K562 (cell line): ENCODE measurements at regions not wholly inside any gene's neighbourhood (a gene's known extent, or its start where the extent isn't known, plus 50 kb on each side); places are given as distances from the start of the nearest gene placed in this dataset.

Experiments
- ATAC-seq: fragments of 200-7000 bp; cut with Tn5 transposase; 3 replicates; pipeline ENCODE4 v1.9.1; 2020; ENCODE audit warnings: moderate library complexity
- BruUV-seq: library from RNA; stranded (reverse); fragments of 400-500 nt; replicated peaks from 2 replicates; lab custom pipeline; 2021; lab: Mats Ljungman, UMichigan
- CTCF ChIA-PET: fragments of 300-600 bp; formaldehyde crosslinking; extraction: SDS; loops from one replicate; lab custom pipeline; 2021; ENCODE audit warnings: low intra/inter-chr PET ratio; lab: Yijun Ruan, JAX
- POLR2A ChIA-PET: fragments of 300-600, 350-650 bp; sonication (Branson Sonifier 250); formaldehyde crosslinking; extraction: SDS; loops from one replicate; lab custom pipeline; 2021; ENCODE audit warnings: antibody characterized with exemption, inconsistent platforms; lab: Yijun Ruan, JAX
- DNase-seq, 4 experiments: peaks; one replicate each; pipeline versions ENCODE4 v3.0.0 to v3.0.0-alpha.2; 2011 to 2018; ENCODE audit warnings: low spot score in 3 of 4, mixed read lengths in 3 of 4; ENCODE audit errors: extremely low read depth in 1 of 4
- FAIRE-seq: peaks from 2 replicates; lab custom pipeline; 2011; peaks lifted over from hg19 to GRCh38; lab: Jason Lieb, UNC
- H2AFZ ChIP-seq: 2 replicates; pipeline ENCODE4 v1.6.0; 2011; ENCODE audit warnings: low read depth, low read length, control low read depth, inconsistent platforms
- H3K27ac ChIP-seq: fragments of 200-600 bp; 3 replicates; pipeline ENCODE4 v1.8.0; 2011; ENCODE audit warnings: low read depth, mild to moderate bottlenecking, control low read depth, inconsistent platforms, low read length, moderate library complexity, mixed read lengths; ENCODE audit errors: extremely low read depth
- H3K27me3 ChIP-seq, 2 experiments: fragments of 300-600 bp in 1 of 2; 2 replicates in 1 of 2; 3 replicates in 1 of 2; pipeline versions ENCODE4 v1.6.0 to v1.8.0; 2011; ENCODE audit warnings: inconsistent platforms in 2 of 2, low read length in 2 of 2, mild to moderate bottlenecking in 1 of 2, mixed read lengths in 1 of 2, moderate library complexity in 1 of 2; ENCODE audit not compliant: control insufficient read depth in 2 of 2, insufficient read depth in 2 of 2
- H3K36me3 ChIP-seq: fragments of 300-600 bp; 3 replicates; pipeline ENCODE4 v1.8.0; 2011; ENCODE audit warnings: mild to moderate bottlenecking, low read length, inconsistent platforms; ENCODE audit not compliant: control insufficient read depth, insufficient read depth
- H3K4me1 ChIP-seq, 2 experiments: fragments of 200-600 bp in 1 of 2; replicated peaks in 1 of 2; 2 replicates in 1 of 2; 3 replicates in 1 of 2; pipeline versions ENCODE4 v1.5.1 to v1.8.0; 2011; ENCODE audit warnings: inconsistent platforms in 2 of 2, low read length in 2 of 2, mild to moderate bottlenecking in 1 of 2, mixed read lengths in 1 of 2, moderate library complexity in 1 of 2; ENCODE audit not compliant: control insufficient read depth in 2 of 2, insufficient read depth in 2 of 2
- H3K4me2 ChIP-seq: 2 replicates; pipeline ENCODE4 v1.6.1; 2011; ENCODE audit warnings: low read length, control low read depth, inconsistent platforms, mixed read lengths; ENCODE audit not compliant: insufficient read depth
- H3K4me3 ChIP-seq: fragments of 200-600 bp; sonication (generic), shearing (Covaris generic); 2 replicates; pipeline ENCODE4 v1.5.1; 2016; ENCODE audit warnings: control low read depth, inconsistent platforms
- H3K79me2 ChIP-seq: fragments of 200-600 bp; 3 replicates; pipeline ENCODE4 v1.8.0; 2011; ENCODE audit warnings: low read length, inconsistent platforms; ENCODE audit not compliant: control insufficient read depth, insufficient read depth
- H3K9ac ChIP-seq, 2 experiments: 2 replicates each; pipeline versions ENCODE4 v1.6.0 to v1.6.1; 2011; ENCODE audit warnings: low read depth in 2 of 2, low read length in 2 of 2, control low read depth in 1 of 2, inconsistent platforms in 1 of 2, mild to moderate bottlenecking in 1 of 2, mixed read lengths in 1 of 2; ENCODE audit not compliant: insufficient read depth in 1 of 2
- H3K9me1 ChIP-seq: one replicate; pipeline ENCODE4 v1.6.0; 2011; ENCODE audit warnings: inconsistent platforms, mild to moderate bottlenecking, low read length, moderate library complexity; ENCODE audit not compliant: control insufficient read depth, insufficient read depth
- H3K9me3 ChIP-seq: replicated peaks from 2 replicates; pipeline ENCODE4 v1.5.1; 2011; ENCODE audit warnings: low read depth, low read length, inconsistent platforms; ENCODE audit not compliant: control insufficient read depth, insufficient read depth
- H4K20me1 ChIP-seq: replicated peaks from 2 replicates; pipeline ENCODE4 v1.6.1; 2011; ENCODE audit warnings: low read length, inconsistent platforms, mixed read lengths; ENCODE audit not compliant: control insufficient read depth, insufficient read depth
- ATF1 ChIP-seq, 2 experiments: fragments of 450-650 bp in 1 of 2; IDR thresholded peaks; 2 replicates each; pipeline ENCODE4 v1.6.1; 2016; ENCODE audit warnings: missing compliant biosample characterization in 1 of 2, missing genetic modification characterization in 1 of 2
- CHCHD3 ChIP-seq: fragments of 250-450 bp; sonication (Bioruptor Pico); IDR thresholded peaks from 2 replicates; pipeline ENCODE4 v2.1.2; 2022; ENCODE audit warnings: mild to moderate bottlenecking
- HDAC3 ChIP-seq: fragments of 450-650 bp; IDR thresholded peaks from 2 replicates; pipeline ENCODE4 v1.6.1; 2018; ENCODE audit warnings: borderline replicate concordance, mild to moderate bottlenecking, moderate library complexity; ENCODE audit not compliant: partially characterized antibody
- MBD2 ChIP-seq: sonication (generic); IDR thresholded peaks from 2 replicates; pipeline ENCODE4 v1.6.1; 2016; ENCODE audit warnings: low read depth, borderline replicate concordance
- MCM3 ChIP-seq: fragments of 450-650 bp; IDR thresholded peaks from 2 replicates; pipeline ENCODE4 v1.6.1; 2016
- NKRF ChIP-seq: fragments of 450-650 bp; IDR thresholded peaks from 2 replicates; pipeline ENCODE4 v1.6.1; 2016; ENCODE audit warnings: borderline replicate concordance
- POLR2H ChIP-seq: IDR thresholded peaks from 2 replicates; pipeline ENCODE4 v1.6.1; 2016; ENCODE audit warnings: missing genetic modification characterization, low read depth, mild to moderate bottlenecking, control low read depth, missing compliant biosample characterization, moderate library complexity
- SIN3A ChIP-seq, 2 experiments: fragments of 150-350 bp in 1 of 2; IDR thresholded peaks; 2 replicates each; pipeline ENCODE4 v1.6.1; 2011 to 2016; ENCODE audit warnings: borderline replicate concordance in 2 of 2, low read depth in 2 of 2, low read length in 2 of 2, mild to moderate bottlenecking in 2 of 2, moderate library complexity in 2 of 2; ENCODE audit not compliant: control insufficient read depth in 1 of 2
- SMARCC2 ChIP-seq: fragments of 450-650 bp; IDR thresholded peaks from 2 replicates; pipeline ENCODE4 v1.6.1; 2017; ENCODE audit warnings: antibody characterized with exemption, moderate library complexity, mild to moderate bottlenecking, low read depth
- SRF ChIP-seq, 2 experiments: fragments of 250-450, 450-650 bp in 1 of 2; sonication (Bioruptor Pico) in 1 of 2; sonication (generic) in 1 of 2; formaldehyde crosslinking; IDR thresholded peaks; 2 replicates each; pipeline versions ENCODE4 v1.5.0 to v1.5.1; 2020 to 2022; ENCODE audit warnings: mild to moderate bottlenecking in 1 of 2, missing genetic modification reagents in 1 of 2
- TAF7 ChIP-seq: fragments of 450-650 bp; IDR thresholded peaks from 2 replicates; pipeline ENCODE4 v1.6.1; 2016; ENCODE audit warnings: missing genetic modification characterization, missing compliant biosample characterization
- THRA ChIP-seq: fragments of 450-650 bp; IDR thresholded peaks from 2 replicates; pipeline ENCODE4 v1.6.1; 2017; ENCODE audit warnings: mild to moderate bottlenecking, moderate library complexity
- ZBTB26 ChIP-seq: fragments of 450-650 bp; formaldehyde crosslinking; IDR thresholded peaks from 2 replicates; pipeline ENCODE4 v1.4.0; 2022; ENCODE audit warnings: missing genetic modification characterization
- WGBS: fragments of 100-300 bp; shearing (Covaris generic); methylation state at CpG from one replicate; pipeline ENCODE4 v1.1.6; 2016; ENCODE audit warnings: low coverage, mixed read lengths; ENCODE audit not compliant: insufficient coverage; ENCODE audit errors: missing lambda C conversion rate; 5-methylcytosine and 5-hydroxymethylcytosine counted together
- in situ Hi-C: fragments of 300-500 bp; cut with MboI; formaldehyde crosslinking; loops from 4 replicates; pipeline ENCODE4 v1.15.0; 2018; ENCODE audit warnings: inconsistent platforms, mixed read lengths
- intact Hi-C: fragments of 100-400 bp; cut with micrococcal nuclease; formaldehyde crosslinking; loops from 2 replicates; pipeline ENCODE4 v1.14.2; 2022
- TF ChIP-seq, protein P1 (sequence below): fragments of 250-450 bp; sonication (Bioruptor Pico); IDR thresholded peaks from 2 replicates; pipeline ENCODE4 v1.8.0; 2021; ENCODE audit warnings: mild to moderate bottlenecking, moderate library complexity

DNA sequence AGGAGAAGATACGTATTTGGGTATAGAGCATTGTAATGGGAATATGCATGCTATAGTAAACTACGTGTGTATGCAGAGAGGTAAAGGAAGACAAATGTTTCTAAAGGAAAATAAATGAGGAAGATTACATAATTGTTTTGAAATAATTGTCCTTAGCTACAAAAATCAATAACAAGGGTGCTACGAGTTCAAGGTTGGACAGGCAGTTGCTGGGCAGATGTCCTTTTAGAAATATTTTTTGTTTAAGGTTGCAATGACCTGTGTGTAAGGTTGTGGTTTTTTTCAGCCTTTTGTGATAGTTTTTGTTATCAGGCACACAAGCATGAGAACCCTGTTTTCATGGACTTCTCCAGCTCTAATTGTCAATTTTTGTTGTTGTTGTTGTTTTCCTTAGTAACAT lies 1304.1 kb upstream of the CHAC2 start:
- no peak for DNase-seq
- BruUV-seq: no TSS peak
- no peak for FAIRE-seq
- Histone ChIP-seq H2AFZ (no peak overlapping the region), H3K27me3 (no peaks in the 10 kb centered on the region), H3K9ac (no peak overlapping the region), H3K27ac (no peak overlapping the region), H3K4me1 (no peaks in the 10 kb centered on the region), H3K36me3 (no peaks in the 10 kb centered on the region), H3K79me2 (no peaks in the 10 kb centered on the region), H3K9me1 (no peaks in the 10 kb centered on the region), H3K4me2 (no peak overlapping the region), H3K4me3 (no peak overlapping the region), H3K9me3 (peaks cover 1% of the 10 kb centered on the region; the same call in 1 of the 2 replicates), H4K20me1 (no peaks in the 10 kb centered on the region)
- in situ Hi-C loops (no loop called here), intact Hi-C loops (no loop called here)
- no peak for ATAC-seq
- 3% methylated on average over 3 of the region's 3 CpGs for WGBS
- CTCF ChIA-PET: no interaction called here
- POLR2A ChIA-PET: no interaction called here
- TF ChIP-seq MBD2 (no peak), SMARCC2 (no peak), ZBTB26 (CRISPR knock-in tag) (no peak), MCM3 (no peak), THRA (no peak), TAF7 (tag) (no peak), SRF (CRISPR knock-in tag; IDR thresholded peaks at IDR 0.05) (no peak), CHCHD3 (no peak), NKRF (no peak), HDAC3 (no peak), POLR2H (tag) (no peak), SIN3A (IDR thresholded peaks at IDR 0.05; ENCODE audit: borderline replicate concordance in 2 of 2, control insufficient read depth in 1 of 2, low read depth in 2 of 2, low read length in 2 of 2) (no peak), ATF1 (CRISPR knock-in tag; IDR thresholded peaks at IDR 0.05) (no peak), ATF1 (tag; IDR thresholded peaks at IDR 0.05) (no peak)
- TF ChIP-seq, protein P1, sequence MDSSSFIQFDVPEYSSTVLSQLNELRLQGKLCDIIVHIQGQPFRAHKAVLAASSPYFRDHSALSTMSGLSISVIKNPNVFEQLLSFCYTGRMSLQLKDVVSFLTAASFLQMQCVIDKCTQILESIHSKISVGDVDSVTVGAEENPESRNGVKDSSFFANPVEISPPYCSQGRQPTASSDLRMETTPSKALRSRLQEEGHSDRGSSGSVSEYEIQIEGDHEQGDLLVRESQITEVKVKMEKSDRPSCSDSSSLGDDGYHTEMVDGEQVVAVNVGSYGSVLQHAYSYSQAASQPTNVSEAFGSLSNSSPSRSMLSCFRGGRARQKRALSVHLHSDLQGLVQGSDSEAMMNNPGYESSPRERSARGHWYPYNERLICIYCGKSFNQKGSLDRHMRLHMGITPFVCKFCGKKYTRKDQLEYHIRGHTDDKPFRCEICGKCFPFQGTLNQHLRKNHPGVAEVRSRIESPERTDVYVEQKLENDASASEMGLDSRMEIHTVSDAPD: no peak
